ENCODE measurements at regions not wholly inside any gene's neighbourhood (a gene's known extent, or its start where the extent isn't known, plus 50 kb on each side); places are given as distances from the start of the nearest gene placed in this dataset.

- Mint-ChIP-seq H3K4me3 (no peak overlapping the region), H3K27ac (no peak overlapping the region), H3K9me3 (peaks cover 8 to 11% (median 8%) of the 10 kb centered on the region in 3 donors), H3K4me1 (no peaks in the 10 kb centered on the region), H3K27me3 (no peaks in the 10 kb centered on the region), H3K36me3 (no peaks in the 10 kb centered on the region)
- H3K4me1 ChIP-seq (ENCODE audit: control insufficient read depth in 1 of 2, extremely low read depth in 1 of 2, insufficient read depth in 2 of 2, low read length in 2 of 2), result no peaks in the 10 kb centered on the region
- ATAC-seq (replicated peaks in 1 of 4) (no peak), DNase-seq (no peak)
- no peak overlapping the region for H3K4me3 ChIP-seq (ENCODE audit: control insufficient read depth in 1 of 2, extremely low read depth in 1 of 2, low read length in 1 of 2)
- WGBS (ENCODE audit: insufficient coverage), result no CpG with 5 or more reads among the region's 1 CpG
- H3K36me3 ChIP-seq (ENCODE audit: control insufficient read depth in 2 of 2, extremely low read depth in 1 of 2, insufficient read depth in 1 of 2, low read length in 1 of 2), result no peaks in the 10 kb centered on the region
- ChIA-PET CTCF (no interaction called here), POLR2A (no interaction called here)
- no peaks in the 10 kb centered on the region for H3K9me3 ChIP-seq
- no peaks in the 10 kb centered on the region for H3K27me3 ChIP-seq (replicated peaks in 1 of 2; ENCODE audit: control insufficient read depth in 2 of 2, extremely low read depth in 1 of 2, insufficient read depth in 2 of 2, low read length in 1 of 2)
- H3K27ac ChIP-seq (ENCODE audit: low read length), result no peak overlapping the region
These were observed 202.3 kb upstream of the GGTLC1 start for GRCh38 chr20:24190905-24191304.

- ATAC-seq (replicated peaks in 1 of 4), result no peak
- H3K9me3 ChIP-seq, result no peaks in the 10 kb centered on the region
- Mint-ChIP-seq H3K27ac (no peak overlapping the region), H3K27me3 (no peaks in the 10 kb centered on the region), H3K4me3 (no peak overlapping the region), H3K36me3 (no peaks in the 10 kb centered on the region), H3K4me1 (no peaks in the 10 kb centered on the region), H3K9me3 (peaks cover 6% of the 10 kb centered on the region in 3 donors)
- no peak overlapping the region for H3K4me3 ChIP-seq (ENCODE audit: control insufficient read depth in 1 of 2, extremely low read depth in 1 of 2, low read length in 1 of 2)
- no peaks in the 10 kb centered on the region for H3K4me1 ChIP-seq (ENCODE audit: control insufficient read depth in 1 of 2, extremely low read depth in 1 of 2, insufficient read depth in 2 of 2, low read length in 2 of 2)
- H3K36me3 ChIP-seq (ENCODE audit: control insufficient read depth in 2 of 2, extremely low read depth in 1 of 2, insufficient read depth in 1 of 2, low read length in 1 of 2), result no peaks in the 10 kb centered on the region
- ChIA-PET CTCF (interaction anchor here in 1 of 2 donors (0.6 kb wide), 1 partner anchor 88 kb away, joined by 3 read pairs; no protein-coding TSS in a partner anchor), POLR2A (no interaction called here)
- no peak overlapping the region for H3K27ac ChIP-seq (ENCODE audit: low read length)
- no peak for DNase-seq
- no peaks in the 10 kb centered on the region for H3K27me3 ChIP-seq (replicated peaks in 1 of 2; ENCODE audit: control insufficient read depth in 2 of 2, extremely low read depth in 1 of 2, insufficient read depth in 2 of 2, low read length in 1 of 2)
These were observed 197.2 kb upstream of the GGTLC1 start for GRCh38 chr20:24185791-24186190.

GRCh38 chr20:24181151-24181550 lies 192.6 kb upstream of the GGTLC1 start:
- Histone ChIP-seq H3K27ac (ENCODE audit: low read length) (no peak overlapping the region), H3K9me3 (no peaks in the 10 kb centered on the region), H3K27me3 (replicated peaks in 1 of 2; ENCODE audit: control insufficient read depth in 2 of 2, extremely low read depth in 1 of 2, insufficient read depth in 2 of 2, low read length in 1 of 2) (no peaks in the 10 kb centered on the region), H3K4me1 (ENCODE audit: control insufficient read depth in 1 of 2, extremely low read depth in 1 of 2, insufficient read depth in 2 of 2, low read length in 2 of 2) (no peaks in the 10 kb centered on the region), H3K4me3 (ENCODE audit: control insufficient read depth in 1 of 2, extremely low read depth in 1 of 2, low read length in 1 of 2) (no peak overlapping the region), H3K36me3 (ENCODE audit: control insufficient read depth in 2 of 2, extremely low read depth in 1 of 2, insufficient read depth in 1 of 2, low read length in 1 of 2) (no peaks in the 10 kb centered on the region)
- ChIA-PET POLR2A (no interaction called here), CTCF (no interaction called here)
- no peaks in the 10 kb centered on the region for H3K9me3 Mint-ChIP-seq
- ATAC-seq (replicated peaks in 1 of 4) (no peak), DNase-seq (no peak)
- H3K4me1 Mint-ChIP-seq, result no peaks in the 10 kb centered on the region
- H3K36me3 Mint-ChIP-seq, result no peaks in the 10 kb centered on the region
- H3K27ac Mint-ChIP-seq, result no peak overlapping the region
- peaks cover 13 to 14% of the 10 kb centered on the region in 2 donors for H3K27me3 Mint-ChIP-seq
- H3K4me3 Mint-ChIP-seq, result no peak overlapping the region

- Mint-ChIP-seq H3K36me3 (peaks cover 3% of the 10 kb centered on the region), H3K27me3 (peaks cover 1 to 8% of the 10 kb centered on the region in 2 donors), H3K9me3 (peaks cover 4 to 20% (median 9%) of the 10 kb centered on the region in 3 donors), H3K4me3 (no peak overlapping the region), H3K27ac (no peak overlapping the region), H3K4me1 (no peaks in the 10 kb centered on the region)
- Histone ChIP-seq H3K9me3 (no peaks in the 10 kb centered on the region), H3K27me3 (replicated peaks in 1 of 2; ENCODE audit: control insufficient read depth in 2 of 2, extremely low read depth in 1 of 2, insufficient read depth in 2 of 2, low read length in 1 of 2) (peaks cover 0 to 2% of the 10 kb centered on the region in 2 experiments), H3K4me3 (ENCODE audit: control insufficient read depth in 1 of 2, extremely low read depth in 1 of 2, low read length in 1 of 2) (no peak overlapping the region), H3K36me3 (ENCODE audit: control insufficient read depth in 2 of 2, extremely low read depth in 1 of 2, insufficient read depth in 1 of 2, low read length in 1 of 2) (no peaks in the 10 kb centered on the region), H3K4me1 (ENCODE audit: control insufficient read depth in 1 of 2, extremely low read depth in 1 of 2, insufficient read depth in 2 of 2, low read length in 2 of 2) (no peaks in the 10 kb centered on the region), H3K27ac (ENCODE audit: low read length) (no peak overlapping the region)
- ATAC-seq (replicated peaks in 1 of 4), result no peak
- WGBS (ENCODE audit: insufficient coverage), result no CpG with 5 or more reads among the region's 1 CpG
- ChIA-PET CTCF (no interaction called here), POLR2A (no interaction called here)
- DNase-seq, result no peak
These were observed 180.7 kb upstream of the GGTLC1 start for GRCh38 chr20:24169256-24169655.

GRCh38 chr20:24166412-24166811 lies 177.8 kb upstream of the GGTLC1 start:
- H3K4me1 ChIP-seq (ENCODE audit: control insufficient read depth in 1 of 2, extremely low read depth in 1 of 2, insufficient read depth in 2 of 2, low read length in 2 of 2), result no peaks in the 10 kb centered on the region
- Mint-ChIP-seq H3K4me3 (no peak overlapping the region), H3K9me3 (no peaks in the 10 kb centered on the region), H3K27ac (no peak overlapping the region), H3K36me3 (no peaks in the 10 kb centered on the region), H3K27me3 (no peaks in the 10 kb centered on the region), H3K4me1 (peaks cover 0 to 2% (median 0%) of the 10 kb centered on the region in 3 donors)
- DNase-seq (no peak), ATAC-seq (replicated peaks in 1 of 4) (no peak)
- CTCF ChIA-PET, result no interaction called here
- POLR2A ChIA-PET, result no interaction called here
- H3K4me3 ChIP-seq (ENCODE audit: control insufficient read depth in 1 of 2, extremely low read depth in 1 of 2, low read length in 1 of 2), result no peak overlapping the region
- no peaks in the 10 kb centered on the region for H3K36me3 ChIP-seq (ENCODE audit: control insufficient read depth in 2 of 2, extremely low read depth in 1 of 2, insufficient read depth in 1 of 2, low read length in 1 of 2)
- WGBS (ENCODE audit: insufficient coverage), result 50% methylated on average over 1 of the region's 3 CpGs
- peaks cover 0 to 2% of the 10 kb centered on the region in 2 experiments for H3K27me3 ChIP-seq (replicated peaks in 1 of 2; ENCODE audit: control insufficient read depth in 2 of 2, extremely low read depth in 1 of 2, insufficient read depth in 2 of 2, low read length in 1 of 2)
- H3K9me3 ChIP-seq, result no peaks in the 10 kb centered on the region
- H3K27ac ChIP-seq (ENCODE audit: low read length), result no peak overlapping the region

- no peak overlapping the region for H3K27ac Mint-ChIP-seq
- H3K4me1 ChIP-seq (ENCODE audit: control insufficient read depth in 1 of 2, extremely low read depth in 1 of 2, insufficient read depth in 2 of 2, low read length in 2 of 2), result no peaks in the 10 kb centered on the region
- H3K27me3 Mint-ChIP-seq, result no peaks in the 10 kb centered on the region
- no peaks in the 10 kb centered on the region for H3K9me3 Mint-ChIP-seq
- peaks cover 0 to 2% (median 0%) of the 10 kb centered on the region in 3 donors for H3K4me1 Mint-ChIP-seq
- ChIA-PET CTCF (no interaction called here), POLR2A (no interaction called here)
- H3K4me3 ChIP-seq (ENCODE audit: control insufficient read depth in 1 of 2, extremely low read depth in 1 of 2, low read length in 1 of 2), result no peak overlapping the region
- 76% methylated on average over 3 of the region's 4 CpGs for WGBS (ENCODE audit: insufficient coverage)
- no peaks in the 10 kb centered on the region for H3K27me3 ChIP-seq (replicated peaks in 1 of 2; ENCODE audit: control insufficient read depth in 2 of 2, extremely low read depth in 1 of 2, insufficient read depth in 2 of 2, low read length in 1 of 2)
- H3K9me3 ChIP-seq, result no peaks in the 10 kb centered on the region
- ATAC-seq (replicated peaks in 1 of 4) (no peak), DNase-seq (no peak)
- no peak overlapping the region for H3K27ac ChIP-seq (ENCODE audit: low read length)
- H3K36me3 Mint-ChIP-seq, result no peaks in the 10 kb centered on the region
- no peak overlapping the region for H3K4me3 Mint-ChIP-seq
- H3K36me3 ChIP-seq (ENCODE audit: control insufficient read depth in 2 of 2, extremely low read depth in 1 of 2, insufficient read depth in 1 of 2, low read length in 1 of 2), result no peaks in the 10 kb centered on the region
These were observed 177.5 kb upstream of the GGTLC1 start for GRCh38 chr20:24166123-24166381.

GRCh38 chr20:24165301-24166122 lies 176.9 kb upstream of the GGTLC1 start:
- Histone ChIP-seq H3K4me1 (ENCODE audit: control insufficient read depth in 1 of 2, extremely low read depth in 1 of 2, insufficient read depth in 2 of 2, low read length in 2 of 2) (no peaks in the 10 kb centered on the region), H3K27me3 (replicated peaks in 1 of 2; ENCODE audit: control insufficient read depth in 2 of 2, extremely low read depth in 1 of 2, insufficient read depth in 2 of 2, low read length in 1 of 2) (no peaks in the 10 kb centered on the region), H3K9me3 (no peaks in the 10 kb centered on the region), H3K27ac (ENCODE audit: low read length) (no peak overlapping the region), H3K36me3 (ENCODE audit: control insufficient read depth in 2 of 2, extremely low read depth in 1 of 2, insufficient read depth in 1 of 2, low read length in 1 of 2) (no peaks in the 10 kb centered on the region), H3K4me3 (ENCODE audit: control insufficient read depth in 1 of 2, extremely low read depth in 1 of 2, low read length in 1 of 2) (no peak overlapping the region)
- no peaks in the 10 kb centered on the region for H3K27me3 Mint-ChIP-seq
- 88% methylated on average over 5 of the region's 6 CpGs for WGBS (ENCODE audit: insufficient coverage)
- DNase-seq (no peak), ATAC-seq (replicated peaks in 1 of 4) (no peak)
- H3K27ac Mint-ChIP-seq, result no peak overlapping the region
- CTCF ChIA-PET, result interaction anchor here in 1 of 2 donors (1.1 kb wide), 1 partner anchor 276 kb away, joined by 3 read pairs; no protein-coding TSS in a partner anchor
- H3K9me3 Mint-ChIP-seq, result no peaks in the 10 kb centered on the region
- no peaks in the 10 kb centered on the region for H3K36me3 Mint-ChIP-seq
- H3K4me1 Mint-ChIP-seq, result peaks cover 0 to 2% (median 0%) of the 10 kb centered on the region in 3 donors
- no peak overlapping the region for H3K4me3 Mint-ChIP-seq
- POLR2A ChIA-PET, result interaction anchor here (0.6 kb wide), 2 partner anchors 92 to 228 kb away, joined by 3 to 7 read pairs; no protein-coding TSS in a partner anchor
